MM.1S (cell line): ENCODE measurements at regions not wholly inside any gene's neighbourhood (a gene's known extent, or its start where the extent isn't known, plus 50 kb on each side); places are given as distances from the start of the nearest gene placed in this dataset.

Source experiments
- CTCF ChIP-seq: fragments of 300-600 bp; sonication (generic); IDR thresholded peaks from 2 replicates; pipeline ENCODE4 v1.5.1; 2016; ENCODE audit warnings: antibody characterized with exemption, low read length, mixed read lengths
- EZH2 ChIP-seq: fragments of 300-600 bp; sonication (generic); optimal IDR thresholded peaks from 2 replicates; pipeline ENCODE3; 2017; ENCODE audit warnings: low read depth, mild to moderate bottlenecking, antibody characterized with exemption, low read length, mixed read lengths

DNA sequence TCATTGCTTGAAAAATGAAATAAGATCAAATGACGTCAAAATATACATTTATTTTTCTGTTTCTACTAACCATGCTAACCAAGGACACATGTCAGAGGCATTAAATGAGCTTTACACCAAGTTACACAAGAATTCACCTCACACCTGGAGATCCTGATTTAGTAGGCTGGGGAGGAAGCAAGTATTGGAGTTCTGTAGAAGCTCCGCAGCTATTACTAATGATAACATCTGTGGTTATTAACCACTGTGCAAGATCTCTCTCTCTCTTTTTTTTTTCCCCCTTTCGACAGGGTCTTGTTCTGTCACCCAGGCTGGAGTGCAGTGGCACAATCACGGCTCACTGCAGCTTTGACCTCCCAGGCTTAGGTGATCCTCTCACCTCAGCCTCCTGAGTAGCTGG lies 104.0 kb downstream of the ZNF22 start:
- TF ChIP-seq CTCF (no peak), EZH2 (no peak)
